VCaP (cell line): ENCODE measurements at regions not wholly inside any gene's neighbourhood (a gene's known extent, or its start where the extent isn't known, plus 50 kb on each side); places are given as distances from the start of the nearest gene placed in this dataset.

ENCODE experiments used
- H3K27ac ChIP-seq: fragments of 450-650 bp; 2 replicates; pipeline ENCODE4 v1.5.1; 2017
- TF ChIP-seq, protein P1 (sequence below): fragments of 450-650 bp; conservative IDR thresholded peaks from 2 replicates; pipeline ENCODE4 v1.5.1; 2017; ENCODE audit warnings: mild to moderate bottlenecking, moderate library complexity

DNA sequence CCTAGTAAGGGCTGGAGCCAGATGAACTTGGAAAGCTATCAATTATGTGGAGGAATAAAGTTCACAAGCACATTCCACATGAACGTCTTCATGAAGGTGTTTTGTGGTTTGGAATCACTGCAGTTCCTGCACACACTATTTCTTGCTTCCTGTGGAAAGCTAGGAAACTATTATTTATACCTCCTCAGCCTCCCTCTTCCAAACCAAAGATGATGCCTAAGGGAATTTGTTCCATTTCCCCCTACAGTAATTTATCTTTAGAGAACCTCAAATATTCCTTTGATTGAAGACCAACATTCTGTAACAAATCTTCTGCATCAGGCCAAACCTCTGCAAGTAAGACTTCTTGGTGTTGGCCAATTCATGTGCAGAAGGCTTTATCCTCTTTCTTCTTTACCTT lies 115.8 kb upstream of the ARHGAP20 start:
- H3K27ac ChIP-seq = no peak overlapping the region
- TF ChIP-seq, protein P1, sequence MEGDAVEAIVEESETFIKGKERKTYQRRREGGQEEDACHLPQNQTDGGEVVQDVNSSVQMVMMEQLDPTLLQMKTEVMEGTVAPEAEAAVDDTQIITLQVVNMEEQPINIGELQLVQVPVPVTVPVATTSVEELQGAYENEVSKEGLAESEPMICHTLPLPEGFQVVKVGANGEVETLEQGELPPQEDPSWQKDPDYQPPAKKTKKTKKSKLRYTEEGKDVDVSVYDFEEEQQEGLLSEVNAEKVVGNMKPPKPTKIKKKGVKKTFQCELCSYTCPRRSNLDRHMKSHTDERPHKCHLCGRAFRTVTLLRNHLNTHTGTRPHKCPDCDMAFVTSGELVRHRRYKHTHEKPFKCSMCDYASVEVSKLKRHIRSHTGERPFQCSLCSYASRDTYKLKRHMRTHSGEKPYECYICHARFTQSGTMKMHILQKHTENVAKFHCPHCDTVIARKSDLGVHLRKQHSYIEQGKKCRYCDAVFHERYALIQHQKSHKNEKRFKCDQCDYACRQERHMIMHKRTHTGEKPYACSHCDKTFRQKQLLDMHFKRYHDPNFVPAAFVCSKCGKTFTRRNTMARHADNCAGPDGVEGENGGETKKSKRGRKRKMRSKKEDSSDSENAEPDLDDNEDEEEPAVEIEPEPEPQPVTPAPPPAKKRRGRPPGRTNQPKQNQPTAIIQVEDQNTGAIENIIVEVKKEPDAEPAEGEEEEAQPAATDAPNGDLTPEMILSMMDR = no peak

DNA sequence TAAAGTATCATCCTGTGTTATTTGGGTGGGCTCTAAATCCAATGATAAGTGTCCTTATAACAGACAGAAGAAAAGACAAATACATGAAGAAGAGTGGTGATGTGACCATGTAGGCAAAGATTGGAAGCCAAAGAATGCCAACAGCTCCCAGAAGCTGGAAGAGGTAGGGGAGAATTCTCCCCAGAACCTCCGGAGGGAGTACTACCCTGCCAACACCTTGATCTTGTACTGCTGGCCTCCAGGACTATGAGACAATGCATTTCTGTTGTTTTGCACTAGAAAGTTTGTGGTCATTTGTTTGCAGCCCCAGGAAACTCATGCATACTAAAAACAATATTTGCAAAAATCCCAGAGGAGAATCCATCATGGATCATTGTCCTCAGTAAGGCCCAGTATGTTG lies 115.0 kb upstream of the ARHGAP20 start:
- no peak overlapping the region for H3K27ac ChIP-seq
- TF ChIP-seq, protein P1 = no peak

DNA sequence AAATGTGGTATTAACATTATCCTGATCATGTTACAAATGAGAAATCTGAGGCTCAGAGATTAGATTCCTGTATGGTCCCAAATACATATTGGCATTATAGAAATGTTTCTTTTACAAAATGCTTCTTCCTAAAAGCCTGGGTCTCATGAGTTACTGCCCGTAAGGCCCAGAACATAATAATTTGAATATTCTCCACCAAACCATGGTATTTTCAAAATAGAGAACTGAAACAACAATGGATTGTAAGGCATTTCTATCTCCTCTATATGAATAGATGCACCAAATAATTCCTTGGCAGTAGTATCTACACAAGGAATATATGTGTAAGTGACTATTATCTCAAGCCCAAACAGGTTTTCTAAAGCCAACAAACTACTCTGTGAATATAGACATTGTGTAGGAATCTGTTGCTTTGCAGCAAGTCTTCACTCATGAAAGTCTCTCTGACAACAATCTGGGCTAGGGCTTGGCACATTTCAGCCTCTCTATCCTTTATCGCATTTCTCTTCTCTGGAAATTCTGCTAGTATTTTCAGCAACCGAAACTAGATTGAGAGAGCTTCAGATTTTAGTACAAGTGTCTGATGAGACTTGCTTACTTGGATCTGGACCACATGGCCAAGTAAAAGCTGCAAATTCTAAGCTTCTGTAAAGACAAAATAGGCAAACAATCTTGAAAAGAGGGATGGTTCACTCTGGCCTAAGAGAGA lies 112.8 kb upstream of the ARHGAP20 start:
- TF ChIP-seq, protein P1 = no peak
- H3K27ac ChIP-seq = no peak overlapping the region

DNA sequence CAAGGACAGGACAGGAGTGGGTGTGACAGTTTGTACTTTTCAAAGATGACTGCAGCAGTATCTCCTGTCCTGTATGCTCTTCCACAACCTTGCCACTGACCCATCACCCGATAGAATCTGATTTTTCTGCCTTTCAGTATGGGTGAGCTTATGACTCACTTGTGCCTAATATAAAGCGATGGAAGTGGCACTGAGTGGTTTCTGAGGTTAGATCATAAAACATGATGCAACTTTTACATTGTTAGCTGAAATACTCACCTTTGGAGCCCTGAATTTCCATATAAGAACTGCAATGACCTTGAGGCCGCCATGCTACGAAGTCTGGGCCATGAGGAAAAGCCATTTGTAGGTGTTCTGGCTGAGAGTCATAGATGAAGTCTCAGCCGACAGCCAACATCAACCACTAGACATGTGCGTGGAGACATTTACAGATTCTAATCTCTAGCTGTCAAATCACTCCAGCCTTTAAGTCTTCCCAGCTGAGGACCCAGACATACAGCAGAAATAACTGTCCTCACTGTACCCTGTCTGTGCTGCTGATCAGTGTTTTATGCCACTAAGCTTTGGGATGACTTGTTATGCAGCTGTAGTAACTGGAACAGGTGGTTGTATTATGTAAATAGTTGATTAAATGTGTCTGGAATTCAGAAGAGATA lies 105.9 kb upstream of the ARHGAP20 start:
- TF ChIP-seq, protein P1 = no peak
- no peak overlapping the region for H3K27ac ChIP-seq

DNA sequence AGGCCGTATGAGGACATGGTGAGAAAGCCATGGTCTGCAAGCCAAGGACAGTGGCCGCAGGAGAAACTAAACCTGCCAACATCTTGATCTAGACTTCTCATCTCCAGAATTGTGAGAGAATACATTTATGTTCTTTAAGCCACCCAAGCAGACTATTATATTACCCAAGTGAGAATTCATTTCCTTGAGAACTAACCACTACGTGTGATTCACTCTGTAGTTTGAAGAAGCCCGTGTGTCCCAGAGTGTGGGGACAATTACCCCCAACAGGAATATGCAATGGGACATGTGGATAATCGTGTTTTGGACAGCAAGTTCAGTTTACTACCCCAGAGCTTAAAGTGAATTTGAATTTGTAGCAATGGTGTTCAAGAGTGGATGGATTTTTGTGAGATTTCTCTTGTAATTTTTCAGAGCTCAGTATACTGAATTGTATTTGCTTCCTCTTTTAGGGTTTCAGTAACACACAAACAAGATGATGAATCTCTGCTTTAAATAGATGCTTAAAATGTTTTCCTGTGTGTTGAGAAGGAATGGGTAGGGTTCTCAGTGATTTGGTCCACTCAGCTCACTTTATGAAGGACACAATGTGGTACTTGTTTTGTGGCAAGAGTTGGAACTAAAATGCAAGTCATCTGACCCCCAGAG lies 100.0 kb upstream of the ARHGAP20 start:
- TF ChIP-seq, protein P1 = no peak
- no peak overlapping the region for H3K27ac ChIP-seq

DNA sequence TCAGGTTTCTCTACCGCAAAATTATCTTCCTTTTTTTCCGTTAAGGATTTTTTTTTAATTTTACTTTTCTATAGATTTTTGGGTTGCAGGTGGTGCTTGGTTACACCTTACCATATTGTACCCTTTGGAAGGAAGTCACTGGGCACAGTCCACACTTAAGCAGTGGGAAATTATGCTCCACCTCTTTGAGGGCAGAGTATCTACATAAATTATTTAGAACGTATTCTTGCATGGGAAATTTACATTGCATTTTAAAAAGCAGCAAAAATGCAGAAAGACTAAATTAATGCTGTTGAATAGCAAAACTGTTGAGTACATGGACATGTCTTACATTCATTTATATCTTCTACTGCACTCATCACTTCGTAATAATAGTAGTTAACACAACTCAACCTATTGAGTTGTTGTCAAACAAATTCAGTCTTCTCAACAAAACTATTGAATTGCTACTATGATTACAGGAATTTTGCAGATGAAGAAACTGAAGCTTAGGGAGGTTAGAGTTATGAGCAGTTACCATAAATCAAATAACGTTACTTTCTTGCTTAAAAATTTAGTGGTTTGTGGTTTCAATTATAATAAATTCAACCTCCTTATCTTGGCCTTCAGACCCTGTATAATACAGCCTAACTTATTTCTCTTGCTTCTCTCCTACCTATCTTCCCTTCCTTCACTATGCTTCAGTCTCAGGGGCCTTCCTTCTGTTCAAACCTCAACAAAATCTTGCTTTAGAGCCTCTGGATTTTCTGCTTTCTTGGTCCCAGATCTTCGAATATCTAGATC lies 97.4 kb upstream of the ARHGAP20 start:
- TF ChIP-seq, protein P1 = no peak
- H3K27ac ChIP-seq = no peak overlapping the region

DNA sequence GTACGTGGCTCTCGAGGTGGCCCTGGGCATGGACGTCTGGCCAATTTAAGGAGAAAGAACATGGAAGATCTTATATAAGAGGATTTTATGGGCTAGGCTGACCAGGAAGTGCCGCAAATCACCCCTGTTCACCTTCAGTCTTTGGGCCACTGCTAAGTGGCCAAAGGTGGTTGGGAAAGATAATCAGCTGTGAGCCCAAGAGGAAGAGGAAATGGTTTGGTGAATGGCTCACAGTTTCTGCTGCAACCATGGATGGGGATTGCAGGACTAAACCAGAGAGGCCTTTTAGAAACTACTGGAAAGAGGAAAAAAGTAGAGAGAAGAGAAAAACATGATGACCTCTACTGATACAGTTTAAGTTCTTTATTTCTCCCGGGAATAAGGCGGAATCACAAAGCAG lies 96.0 kb upstream of the ARHGAP20 start:
- no peak overlapping the region for H3K27ac ChIP-seq
- TF ChIP-seq, protein P1 = no peak
